AG04450 (cell line): ENCODE measurements at regions not wholly inside any gene's neighbourhood (a gene's known extent, or its start where the extent isn't known, plus 50 kb on each side); places are given as distances from the start of the nearest gene placed in this dataset.

Experiments used
- CTCF ChIA-PET: fragments of 300-600, 350-600 bp; formaldehyde crosslinking; extraction: SDS; loops from one replicate; lab custom pipeline; 2022; ENCODE audit warnings: antibody characterized with exemption, inconsistent platforms; lab: Charles Lee
- POLR2A ChIA-PET: fragments of 350-600 bp; formaldehyde crosslinking; extraction: SDS; loops from one replicate; lab custom pipeline; 2021; ENCODE audit warnings: antibody characterized with exemption, inconsistent platforms; lab: Yijun Ruan, JAX
- DNase-seq: peaks from one replicate; pipeline ENCODE4 v3.0.0-alpha.2; 2011; ENCODE audit warnings: low read depth, low spot score
- H3K27ac ChIP-seq: one replicate; pipeline ENCODE4 v1.5.1; 2012; ENCODE audit warnings: low read depth, low read length, control low read depth
- H3K27me3 ChIP-seq: one replicate; pipeline ENCODE4 v1.6.0; 2012; ENCODE audit warnings: low read length; ENCODE audit not compliant: control insufficient read depth, insufficient read depth
- H3K4me3 ChIP-seq: 2 replicates; pipeline ENCODE4 v1.5.1; 2011; ENCODE audit warnings: mild to moderate bottlenecking, low read depth, low read length, control low read depth
- H3K9me3 ChIP-seq: 2 replicates; pipeline ENCODE4 v1.5.1; 2012; ENCODE audit warnings: low read length; ENCODE audit not compliant: control insufficient read depth, insufficient read depth
- TF ChIP-seq, protein P1 (sequence below): IDR thresholded peaks from 2 replicates; pipeline ENCODE4 v1.5.1; 2011; ENCODE audit warnings: low read depth, low read length, control low read depth, inconsistent platforms

- CTCF ChIA-PET = no interaction called here
- TF ChIP-seq, protein P1, sequence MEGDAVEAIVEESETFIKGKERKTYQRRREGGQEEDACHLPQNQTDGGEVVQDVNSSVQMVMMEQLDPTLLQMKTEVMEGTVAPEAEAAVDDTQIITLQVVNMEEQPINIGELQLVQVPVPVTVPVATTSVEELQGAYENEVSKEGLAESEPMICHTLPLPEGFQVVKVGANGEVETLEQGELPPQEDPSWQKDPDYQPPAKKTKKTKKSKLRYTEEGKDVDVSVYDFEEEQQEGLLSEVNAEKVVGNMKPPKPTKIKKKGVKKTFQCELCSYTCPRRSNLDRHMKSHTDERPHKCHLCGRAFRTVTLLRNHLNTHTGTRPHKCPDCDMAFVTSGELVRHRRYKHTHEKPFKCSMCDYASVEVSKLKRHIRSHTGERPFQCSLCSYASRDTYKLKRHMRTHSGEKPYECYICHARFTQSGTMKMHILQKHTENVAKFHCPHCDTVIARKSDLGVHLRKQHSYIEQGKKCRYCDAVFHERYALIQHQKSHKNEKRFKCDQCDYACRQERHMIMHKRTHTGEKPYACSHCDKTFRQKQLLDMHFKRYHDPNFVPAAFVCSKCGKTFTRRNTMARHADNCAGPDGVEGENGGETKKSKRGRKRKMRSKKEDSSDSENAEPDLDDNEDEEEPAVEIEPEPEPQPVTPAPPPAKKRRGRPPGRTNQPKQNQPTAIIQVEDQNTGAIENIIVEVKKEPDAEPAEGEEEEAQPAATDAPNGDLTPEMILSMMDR = no peak
- POLR2A ChIA-PET = no interaction called here
- Histone ChIP-seq H3K9me3 (no peaks in the 10 kb centered on the region), H3K27me3 (no peaks in the 10 kb centered on the region), H3K27ac (no peak overlapping the region), H3K4me3 (no peak overlapping the region)
- no peak for DNase-seq
Measured at GRCh38 chr18:45329316-45329715, 286.0 kb upstream of the SLC14A2 start.

GRCh38 chr18:45330170-45330594, 285.1 kb upstream of the SLC14A2 start:
- ChIA-PET POLR2A (no interaction called here), CTCF (no interaction called here)
- TF ChIP-seq, protein P1 = no peak
- Histone ChIP-seq H3K9me3 (no peaks in the 10 kb centered on the region), H3K27me3 (no peaks in the 10 kb centered on the region), H3K4me3 (no peak overlapping the region), H3K27ac (no peak overlapping the region)
- DNase-seq = no peak

GRCh38 chr18:45332871-45333270, 282.4 kb upstream of the SLC14A2 start:
- Histone ChIP-seq H3K4me3 (no peak overlapping the region), H3K9me3 (no peaks in the 10 kb centered on the region), H3K27me3 (no peaks in the 10 kb centered on the region), H3K27ac (no peak overlapping the region)
- POLR2A ChIA-PET = interaction anchor here (0.6 kb wide), 1 partner anchor 83 kb away, joined by 3 read pairs; no protein-coding TSS in a partner anchor
- CTCF ChIA-PET = interaction anchor here (0.6 kb wide), 3 partner anchors 10 to 285 kb away, joined by 3 to 6 read pairs (median 3); no protein-coding TSS in a partner anchor
- DNase-seq = no peak
- TF ChIP-seq, protein P1 = no peak

DNA sequence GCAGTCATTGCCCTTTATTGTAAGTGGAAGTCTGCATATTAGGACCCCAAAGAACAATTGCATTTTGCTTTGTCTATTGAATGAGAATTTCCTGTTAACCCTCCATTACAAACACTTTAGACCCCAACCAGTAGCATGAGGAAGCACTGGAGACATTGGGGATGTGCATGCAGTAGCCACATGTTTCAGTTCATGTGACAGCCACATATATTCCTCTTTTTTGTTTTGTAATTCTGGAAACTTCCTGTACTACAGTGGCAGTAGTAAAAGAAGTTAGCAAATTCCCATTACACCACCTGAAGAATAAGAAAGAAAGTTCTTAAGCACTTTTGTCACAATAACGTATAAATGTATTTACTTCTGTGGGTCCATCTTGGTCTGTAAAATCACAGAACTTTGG, 281.1 kb upstream of the SLC14A2 start:
- no peaks in the 10 kb centered on the region; the same call in 1 of the 2 replicates for H3K9me3 ChIP-seq
- CTCF ChIA-PET = no interaction called here
- TF ChIP-seq, protein P1 = no peak
- H3K27ac ChIP-seq = no peak overlapping the region
- no peak overlapping the region for H3K4me3 ChIP-seq
- H3K27me3 ChIP-seq = no peaks in the 10 kb centered on the region
- DNase-seq = no peak
- POLR2A ChIA-PET = no interaction called here

GRCh38 chr18:45335282-45336043, 279.8 kb upstream of the SLC14A2 start:
- no peak overlapping the region for H3K4me3 ChIP-seq
- no peak for DNase-seq
- no peaks in the 10 kb centered on the region; the same call in 1 of the 2 replicates for H3K9me3 ChIP-seq
- POLR2A ChIA-PET = no interaction called here
- H3K27me3 ChIP-seq = no peaks in the 10 kb centered on the region
- H3K27ac ChIP-seq = no peak overlapping the region
- TF ChIP-seq, protein P1 = no peak
- CTCF ChIA-PET = no interaction called here
